Endothelial cell (in vitro differentiated cells): ENCODE measurements at regions not wholly inside any gene's neighbourhood (a gene's known extent, or its start where the extent isn't known, plus 50 kb on each side); places are given as distances from the start of the nearest gene placed in this dataset.

Experiments
- DNase-seq: peaks from one replicate; pipeline ENCODE4 v3.0.0; 2021; ENCODE audit warnings: low spot score
- H3K27ac Mint-ChIP-seq: one replicate; pipeline ENCODE4 v1.8.0; 2021; ENCODE audit warnings: mixed read lengths, inconsistent platforms; ENCODE audit not compliant: unreplicated experiment
- H3K27me3 Mint-ChIP-seq: one replicate; pipeline ENCODE4 v1.8.0; 2021; ENCODE audit warnings: mild to moderate bottlenecking, moderate library complexity, mixed read lengths, inconsistent platforms; ENCODE audit not compliant: unreplicated experiment
- H3K36me3 Mint-ChIP-seq: one replicate; pipeline ENCODE4 v1.8.0; 2021; ENCODE audit warnings: mild to moderate bottlenecking, low read depth, mixed read lengths, inconsistent platforms; ENCODE audit not compliant: unreplicated experiment
- H3K4me1 Mint-ChIP-seq: one replicate; pipeline ENCODE4 v1.8.0; 2021; ENCODE audit warnings: mild to moderate bottlenecking, mixed read lengths, inconsistent platforms; ENCODE audit not compliant: unreplicated experiment
- H3K4me3 Mint-ChIP-seq: one replicate; pipeline ENCODE4 v1.8.0; 2021; ENCODE audit warnings: mild to moderate bottlenecking, mixed read lengths, inconsistent platforms; ENCODE audit not compliant: unreplicated experiment
- H3K9me3 Mint-ChIP-seq: one replicate; pipeline ENCODE4 v1.8.0; 2021; ENCODE audit warnings: mixed read lengths, inconsistent platforms; ENCODE audit not compliant: unreplicated experiment
- TF ChIP-seq, protein P1 (sequence below): fragments of 200-600 bp; sonication (generic); IDR thresholded peaks from one replicate; pipeline ENCODE4 v1.5.0; 2021; ENCODE audit warnings: antibody characterized with exemption; ENCODE audit not compliant: unreplicated experiment

DNA sequence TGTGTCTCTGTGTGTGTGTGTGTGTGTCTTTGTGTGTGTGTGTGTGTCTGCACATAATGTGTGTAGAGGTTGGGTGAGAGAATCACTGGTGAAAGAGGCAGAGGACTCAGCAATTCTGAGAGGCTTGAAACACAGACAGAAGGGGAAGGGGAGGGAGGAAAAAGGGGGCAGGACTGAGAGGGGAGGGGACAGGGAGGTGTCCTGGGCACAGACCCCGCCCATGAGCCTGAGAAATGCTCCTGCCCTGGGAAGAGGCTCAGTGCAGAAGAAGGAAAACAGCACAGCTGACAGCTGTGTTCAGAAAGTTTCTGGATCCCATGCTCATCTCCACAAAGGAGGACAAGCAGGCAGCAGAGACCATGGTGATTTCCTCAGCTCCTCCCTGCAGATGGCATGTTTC is 59.1 kb upstream of the CEACAM8 start:
- no peaks in the 10 kb centered on the region for H3K36me3 Mint-ChIP-seq
- H3K4me3 Mint-ChIP-seq: no peak overlapping the region
- no peaks in the 10 kb centered on the region for H3K9me3 Mint-ChIP-seq
- H3K27ac Mint-ChIP-seq: no peak overlapping the region
- H3K4me1 Mint-ChIP-seq: peaks cover 22% of the 10 kb centered on the region
- no peak for DNase-seq
- H3K27me3 Mint-ChIP-seq: peaks cover 10% of the 10 kb centered on the region
- TF ChIP-seq, protein P1, sequence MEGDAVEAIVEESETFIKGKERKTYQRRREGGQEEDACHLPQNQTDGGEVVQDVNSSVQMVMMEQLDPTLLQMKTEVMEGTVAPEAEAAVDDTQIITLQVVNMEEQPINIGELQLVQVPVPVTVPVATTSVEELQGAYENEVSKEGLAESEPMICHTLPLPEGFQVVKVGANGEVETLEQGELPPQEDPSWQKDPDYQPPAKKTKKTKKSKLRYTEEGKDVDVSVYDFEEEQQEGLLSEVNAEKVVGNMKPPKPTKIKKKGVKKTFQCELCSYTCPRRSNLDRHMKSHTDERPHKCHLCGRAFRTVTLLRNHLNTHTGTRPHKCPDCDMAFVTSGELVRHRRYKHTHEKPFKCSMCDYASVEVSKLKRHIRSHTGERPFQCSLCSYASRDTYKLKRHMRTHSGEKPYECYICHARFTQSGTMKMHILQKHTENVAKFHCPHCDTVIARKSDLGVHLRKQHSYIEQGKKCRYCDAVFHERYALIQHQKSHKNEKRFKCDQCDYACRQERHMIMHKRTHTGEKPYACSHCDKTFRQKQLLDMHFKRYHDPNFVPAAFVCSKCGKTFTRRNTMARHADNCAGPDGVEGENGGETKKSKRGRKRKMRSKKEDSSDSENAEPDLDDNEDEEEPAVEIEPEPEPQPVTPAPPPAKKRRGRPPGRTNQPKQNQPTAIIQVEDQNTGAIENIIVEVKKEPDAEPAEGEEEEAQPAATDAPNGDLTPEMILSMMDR: no peak

DNA sequence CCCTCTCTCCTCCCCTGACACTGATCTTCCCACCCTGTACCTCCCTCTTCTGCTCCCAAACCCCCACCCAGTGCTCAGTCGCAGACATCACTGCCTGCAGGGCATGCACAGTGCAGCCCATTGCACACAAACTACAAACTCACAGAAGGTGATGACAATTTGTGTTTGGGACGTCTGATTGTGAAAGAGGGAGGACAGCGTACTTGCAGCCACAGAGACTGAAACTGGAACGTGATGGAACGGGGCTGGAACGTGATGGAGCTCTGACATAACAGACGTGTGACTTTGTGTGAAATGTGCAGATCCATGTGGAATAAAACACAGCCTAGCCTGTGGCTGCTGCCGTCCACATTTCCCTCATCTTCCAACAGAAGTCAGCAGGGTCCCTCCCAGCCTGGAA is 57.3 kb upstream of the CEACAM8 start:
- Mint-ChIP-seq H3K9me3 (no peaks in the 10 kb centered on the region), H3K27me3 (peaks cover 10% of the 10 kb centered on the region), H3K4me3 (no peak overlapping the region), H3K4me1 (peaks cover 5% of the 10 kb centered on the region), H3K27ac (no peak overlapping the region), H3K36me3 (no peaks in the 10 kb centered on the region)
- no peak for DNase-seq
- TF ChIP-seq, protein P1: no peak
